CD4-positive, alpha-beta T cell treated with Interleukin-21 for 1 hour (primary cell): ENCODE measurements at regions not wholly inside any gene's neighbourhood (a gene's known extent, or its start where the extent isn't known, plus 50 kb on each side); places are given as distances from the start of the nearest gene placed in this dataset.

Experiments used
- DNase-seq: peaks from one replicate; pipeline ENCODE4 v3.0.0-alpha.2; 2020

DNA sequence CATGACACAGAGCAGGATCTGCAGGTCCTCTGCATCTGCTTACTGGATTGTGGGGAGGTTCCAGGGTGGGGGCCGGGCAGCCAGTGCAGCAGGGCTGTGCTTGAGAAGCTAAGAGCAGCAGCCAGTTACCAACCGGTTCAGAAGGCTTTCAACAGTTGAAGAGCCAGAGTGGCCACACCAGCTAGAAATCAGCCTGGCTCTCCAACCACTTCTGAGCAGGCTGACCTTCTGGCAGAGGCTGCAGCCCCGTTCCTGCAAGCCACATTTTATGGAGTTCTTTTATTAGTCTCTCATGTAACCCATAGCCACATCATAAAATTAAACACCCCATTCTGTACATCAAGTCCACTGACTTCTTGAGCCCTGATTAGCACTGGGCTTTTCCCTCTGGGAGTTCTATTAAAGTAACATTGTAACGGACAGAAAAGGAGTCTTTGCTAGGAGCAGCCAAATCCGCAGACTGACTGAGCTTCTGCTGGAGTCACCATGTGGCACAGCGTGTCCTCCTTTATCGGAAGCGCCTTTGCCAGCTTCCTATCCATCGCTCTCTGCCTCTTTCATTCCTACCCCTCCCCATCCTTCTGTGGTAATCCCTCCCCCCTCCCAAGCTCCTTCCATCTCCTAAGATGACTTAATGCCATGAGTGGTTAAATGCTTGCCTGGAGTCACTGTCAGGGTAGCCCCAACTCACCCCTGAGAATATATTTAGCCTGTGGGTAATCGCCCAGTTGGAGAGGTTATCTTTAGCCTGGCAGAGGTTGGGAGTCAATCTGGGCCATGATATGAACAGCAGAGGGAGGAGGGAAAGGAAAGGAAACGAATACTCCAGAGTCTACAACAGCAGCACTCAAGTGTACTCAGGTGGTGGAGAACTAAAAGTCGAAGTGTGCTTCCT is 138.5 kb upstream of the HES1 start:
- DNase-seq = no peak

DNA sequence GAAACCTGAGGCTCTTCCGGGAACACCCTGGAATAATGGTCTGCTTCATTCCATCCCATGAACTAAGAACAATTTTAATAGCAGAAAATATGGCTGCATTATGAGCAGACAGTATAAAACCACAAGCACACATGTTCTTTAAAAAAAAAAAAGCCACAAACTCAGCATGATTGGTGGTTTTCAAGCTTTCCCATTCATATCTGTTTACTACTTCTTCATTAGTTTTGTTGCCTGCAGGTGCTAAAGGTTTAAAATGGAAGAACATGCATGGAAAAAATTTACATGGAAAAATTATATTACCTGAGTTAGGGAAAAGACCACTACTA is 137.9 kb upstream of the HES1 start:
- no peak for DNase-seq

DNA sequence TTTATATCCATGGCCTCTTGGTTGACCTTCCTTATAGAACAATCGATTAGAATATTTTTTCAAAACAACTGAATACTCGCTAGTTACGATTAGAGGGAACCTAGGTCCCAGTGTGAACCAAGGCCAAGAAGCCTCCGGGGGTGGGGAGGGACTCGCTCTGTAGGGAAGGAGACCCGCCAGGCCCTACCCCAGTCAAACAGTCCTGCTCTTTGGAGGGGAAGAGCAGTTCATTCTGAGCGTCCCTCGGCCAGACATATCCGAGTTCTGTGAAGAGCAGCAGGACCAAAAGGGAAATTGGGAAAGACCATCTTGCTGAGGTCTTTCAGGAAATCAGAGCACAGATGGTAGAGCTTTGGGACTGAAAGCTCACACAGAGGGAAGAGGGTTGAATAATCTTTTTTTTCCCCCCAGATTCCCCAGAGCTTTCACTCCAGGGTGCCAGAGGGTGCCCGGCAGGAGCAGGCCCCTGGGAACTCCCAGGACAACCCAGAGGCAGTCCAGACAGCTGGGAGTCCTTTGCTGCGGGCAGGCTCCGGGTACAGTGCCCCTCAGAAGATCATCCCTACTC is 137.2 kb upstream of the HES1 start:
- DNase-seq = no peak

DNA sequence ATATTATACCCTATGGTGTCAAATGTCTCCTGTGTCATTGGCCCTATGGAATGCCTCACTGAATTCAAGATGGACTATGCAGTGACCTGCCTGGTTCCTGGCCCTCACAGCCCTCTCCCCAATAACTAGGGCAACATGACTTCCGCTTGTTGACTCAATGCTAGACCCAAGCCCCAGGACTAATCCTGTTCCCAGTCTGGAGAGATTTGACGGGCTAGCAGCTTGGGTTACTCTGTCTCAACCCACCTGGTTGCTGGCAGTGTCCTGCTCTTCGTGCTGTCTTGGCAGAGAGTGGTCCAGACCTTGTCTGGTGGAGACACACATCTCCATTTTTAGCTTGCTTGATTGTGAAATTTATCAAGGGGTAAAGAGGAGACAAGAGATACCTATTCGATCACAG is 135.8 kb upstream of the HES1 start:
- DNase-seq = no peak

DNA sequence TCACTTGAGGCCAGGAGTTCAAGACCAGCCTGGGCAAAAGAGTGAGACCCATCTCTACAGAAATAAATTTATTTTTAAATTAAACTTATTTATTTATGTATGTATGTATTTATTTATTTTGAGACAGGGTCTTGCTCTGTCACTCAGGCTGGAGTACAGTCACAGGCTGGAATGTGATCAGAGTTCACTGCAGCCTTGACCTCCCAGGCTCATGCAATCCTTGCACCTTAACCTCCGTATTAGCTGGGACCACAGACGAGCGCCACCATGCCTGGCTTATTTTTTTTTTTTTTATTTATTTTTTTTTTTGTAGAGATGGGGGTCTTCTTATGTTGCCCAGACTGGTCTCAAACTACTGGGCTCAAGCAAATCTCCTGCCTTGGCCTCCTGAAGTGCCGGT is 135.2 kb upstream of the HES1 start:
- DNase-seq = no peak

DNA sequence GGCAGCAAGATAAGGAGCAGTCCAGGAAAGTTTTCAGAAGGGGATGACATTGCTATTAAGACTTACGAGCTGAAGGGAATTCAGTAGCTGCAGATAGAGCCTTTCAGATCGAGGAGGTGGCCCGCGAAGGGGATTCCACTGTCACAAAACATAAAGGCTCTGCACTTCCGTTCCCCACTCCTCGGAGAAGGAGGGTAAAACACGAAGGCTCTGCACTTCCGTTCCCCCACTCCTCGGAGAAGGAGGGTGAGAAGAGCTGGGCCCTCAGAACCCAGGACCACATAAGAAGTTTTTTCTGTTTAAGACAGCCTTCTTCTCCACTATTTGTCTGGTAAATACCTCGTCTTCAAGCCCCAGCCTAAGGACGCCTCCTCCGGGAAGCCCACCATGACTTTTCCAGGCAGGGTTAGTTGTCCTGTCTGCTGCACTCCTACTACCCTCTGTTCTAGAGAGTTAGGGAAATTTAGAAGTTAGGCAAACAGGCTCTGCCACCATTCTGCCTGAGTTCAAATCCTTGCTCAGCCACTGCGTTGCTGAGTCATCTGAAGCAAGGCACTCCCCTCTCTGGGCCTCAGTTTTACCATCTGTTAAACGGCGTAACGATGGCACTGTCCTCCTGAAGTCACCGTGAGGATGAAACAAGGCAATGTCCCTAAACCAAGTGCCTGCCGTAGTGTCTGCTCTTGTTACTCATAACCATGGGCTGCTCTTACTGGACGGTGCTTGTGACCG is 134.1 kb upstream of the HES1 start:
- no peak for DNase-seq

DNA sequence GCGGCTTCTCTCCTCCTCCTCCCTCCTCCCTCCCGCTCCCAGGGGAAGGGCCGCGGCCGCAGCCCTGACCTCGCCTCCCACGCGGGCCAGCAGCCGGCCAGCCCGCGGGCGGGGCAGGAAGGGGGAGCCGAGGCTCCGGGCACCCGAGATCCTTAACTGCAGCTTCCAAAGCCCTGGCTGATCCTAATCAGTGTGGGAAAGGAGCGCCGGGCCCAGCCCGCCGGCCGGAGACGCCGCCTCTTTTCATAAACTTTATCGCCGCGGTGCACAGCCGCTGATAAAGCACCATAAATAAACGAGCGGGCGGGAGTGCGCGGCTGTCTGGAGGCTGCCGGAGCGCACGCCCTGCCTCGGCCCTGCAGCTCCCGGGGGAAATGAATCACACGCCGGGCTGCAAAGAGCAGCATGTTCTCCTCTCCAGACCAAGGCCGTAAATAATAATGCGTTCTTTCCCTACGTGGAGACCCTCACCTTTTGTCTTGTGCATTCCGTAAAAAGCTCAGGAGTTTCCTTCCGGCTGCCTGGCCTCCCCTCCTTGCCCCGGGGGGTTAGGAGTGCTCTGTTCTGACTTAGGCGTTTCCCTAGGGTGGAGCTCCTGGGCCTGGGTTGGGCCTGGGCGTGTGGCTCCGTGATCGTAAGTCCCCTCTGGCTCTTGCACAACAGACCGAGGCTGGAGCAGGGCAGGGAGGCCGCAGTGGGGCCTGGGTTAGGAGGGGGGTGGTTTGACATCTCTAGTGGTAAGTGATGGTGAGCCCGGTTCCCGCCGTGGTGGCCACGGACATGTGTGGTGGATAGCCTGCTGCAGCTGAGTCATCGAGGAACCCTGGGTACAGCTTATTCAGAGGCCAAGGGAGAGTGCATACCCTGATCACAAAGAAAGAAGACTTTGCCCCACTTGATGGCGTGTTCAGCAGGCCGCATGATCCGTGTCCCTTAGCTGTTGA is 132.6 kb upstream of the HES1 start:
- DNase-seq = no peak

DNA sequence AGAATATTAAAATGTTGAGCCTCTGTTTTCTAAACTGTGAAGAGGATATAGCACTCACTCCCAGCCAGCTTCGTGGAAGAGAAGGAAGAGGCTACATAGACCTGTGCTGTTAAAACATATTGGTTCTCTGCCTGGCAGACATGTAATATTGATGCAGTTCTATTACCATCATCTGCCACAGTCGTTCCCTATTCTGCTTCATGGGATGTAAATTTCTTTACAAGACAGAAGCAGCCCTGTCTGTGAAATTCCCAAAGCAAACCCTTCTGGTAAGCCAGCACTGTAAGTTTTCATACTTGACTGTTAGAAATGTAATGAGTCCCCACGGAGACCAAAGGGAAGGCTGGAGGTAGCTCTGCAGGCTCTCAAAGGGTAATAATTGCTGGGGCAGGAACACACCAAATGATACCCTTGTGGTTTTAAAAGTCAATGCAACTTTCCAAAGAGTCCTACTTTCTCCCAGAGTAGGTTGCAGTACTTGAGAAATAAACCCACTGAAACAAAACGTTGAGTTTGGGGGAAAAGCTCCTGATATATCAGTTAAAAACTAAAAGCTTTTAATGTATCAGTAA is 129.9 kb upstream of the HES1 start:
- no peak for DNase-seq

DNA sequence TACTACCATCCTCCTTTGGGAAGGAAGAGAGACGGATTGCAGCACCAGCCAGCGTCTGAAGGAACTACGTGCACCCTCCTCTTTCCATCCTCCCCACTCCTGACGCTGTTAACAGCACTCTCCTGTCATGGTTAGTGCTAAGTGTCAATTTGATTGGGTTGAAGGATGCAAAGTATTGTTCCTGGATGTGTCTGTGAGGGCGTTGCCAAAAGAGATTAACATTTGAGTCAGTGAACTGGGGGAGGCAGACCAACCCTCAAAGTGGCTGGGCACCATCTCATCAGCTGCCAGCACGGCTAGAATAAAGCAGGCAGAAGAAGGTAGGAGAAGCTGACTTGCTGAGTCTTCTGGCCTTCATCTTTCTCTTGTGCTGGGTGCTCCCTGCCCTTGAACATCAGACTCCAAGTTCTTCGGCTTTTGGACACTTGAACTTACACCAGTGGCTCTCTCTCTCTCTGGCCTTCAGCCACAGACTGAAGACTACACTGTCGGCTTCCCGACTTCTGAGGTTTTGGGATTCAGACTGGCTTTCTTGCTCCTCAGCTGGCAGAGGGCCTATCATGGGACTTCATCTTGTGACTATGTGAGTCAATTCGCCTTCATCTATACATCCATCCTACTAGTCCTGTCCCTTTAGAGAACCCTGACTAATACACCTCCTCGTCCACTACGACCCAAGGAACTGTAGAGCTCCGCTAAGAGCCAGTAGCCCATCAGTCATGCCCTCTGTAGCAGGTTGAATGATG is 128.2 kb upstream of the HES1 start:
- DNase-seq = no peak

DNA sequence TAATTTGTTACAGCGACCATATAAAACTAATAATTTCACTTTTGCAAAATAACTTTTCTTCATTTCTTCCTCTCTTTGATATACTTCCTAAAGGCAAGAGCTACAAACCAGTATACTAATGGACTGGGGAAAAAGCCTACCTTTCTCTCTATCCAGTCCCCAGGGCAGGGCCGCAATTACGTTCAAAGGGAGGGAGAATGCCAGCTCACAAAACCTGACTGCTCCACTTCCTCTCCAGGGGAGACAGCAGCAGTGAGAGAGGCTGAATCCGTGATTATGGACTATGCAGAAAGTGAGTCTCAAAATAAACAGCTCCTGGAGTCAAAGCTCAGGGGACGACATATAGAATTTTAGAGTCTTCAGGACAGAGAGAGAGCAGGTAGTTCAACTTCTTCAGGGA is 126.9 kb upstream of the HES1 start:
- no peak for DNase-seq

DNA sequence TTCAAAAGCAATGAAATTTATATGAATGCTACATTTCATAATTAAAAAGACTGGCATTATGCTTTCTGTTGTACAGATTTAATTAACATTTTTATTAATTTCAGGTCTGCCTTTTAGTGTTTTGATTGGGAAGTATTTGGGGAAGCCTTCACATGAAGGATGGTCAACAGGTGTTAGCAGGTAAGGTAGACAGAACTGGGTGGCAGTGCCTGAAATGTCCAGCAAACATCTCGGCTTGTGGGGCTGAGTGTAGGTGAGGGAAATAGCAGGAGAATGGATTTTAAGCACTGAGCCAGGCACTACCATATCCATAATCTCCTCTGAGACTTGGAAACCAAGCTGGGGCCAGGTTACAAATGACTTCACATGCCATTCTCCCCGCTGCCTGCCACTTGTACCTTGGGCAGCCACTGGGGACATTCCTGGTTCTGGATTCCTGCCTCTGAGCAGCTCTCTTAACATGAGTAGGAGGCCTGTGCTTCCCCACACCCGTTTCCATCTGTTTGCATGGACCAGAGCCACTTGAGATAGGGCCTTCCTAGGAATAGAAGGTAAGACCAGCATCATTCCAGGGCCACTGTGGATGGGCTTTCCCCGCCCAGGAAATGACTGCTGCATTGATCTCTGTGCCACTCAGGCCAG is 125.9 kb upstream of the HES1 start:
- DNase-seq = no peak

DNA sequence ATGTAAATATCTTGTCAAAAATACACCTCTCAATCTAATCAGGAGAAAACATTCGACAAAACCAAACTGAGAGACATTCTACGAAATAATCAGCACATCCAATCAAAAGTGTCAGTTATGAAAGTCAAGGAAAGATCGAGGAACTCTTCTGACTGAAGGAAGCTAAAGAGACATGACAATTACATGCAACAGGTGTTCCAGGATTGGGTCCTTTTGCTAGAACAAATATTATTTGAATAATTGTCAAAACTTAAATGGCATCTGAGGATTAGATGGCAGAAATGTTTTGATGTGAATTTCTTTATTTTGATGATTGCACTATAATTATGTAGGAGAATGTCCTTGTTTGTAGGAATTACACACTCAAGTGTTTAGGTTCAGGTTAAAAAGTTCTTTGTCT is 124.1 kb upstream of the HES1 start:
- no peak for DNase-seq

DNA sequence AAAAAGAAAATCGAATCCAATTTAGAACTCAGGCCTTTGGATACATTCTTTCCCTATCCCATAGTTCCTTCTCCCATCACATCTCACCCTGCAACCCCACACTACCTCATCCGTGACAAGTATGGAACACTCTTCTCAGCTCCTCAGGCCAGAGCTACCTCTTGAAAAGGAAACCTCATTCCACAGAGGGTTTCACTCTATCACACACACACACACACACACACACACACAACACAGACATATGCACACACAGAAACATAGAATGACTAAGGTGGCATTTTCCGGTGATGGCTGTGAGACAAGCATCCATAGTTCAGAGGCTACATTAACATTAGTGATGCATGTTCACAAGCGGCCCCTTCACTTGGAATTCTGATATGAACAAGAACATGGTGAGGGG is 122.0 kb upstream of the HES1 start:
- no peak for DNase-seq

DNA sequence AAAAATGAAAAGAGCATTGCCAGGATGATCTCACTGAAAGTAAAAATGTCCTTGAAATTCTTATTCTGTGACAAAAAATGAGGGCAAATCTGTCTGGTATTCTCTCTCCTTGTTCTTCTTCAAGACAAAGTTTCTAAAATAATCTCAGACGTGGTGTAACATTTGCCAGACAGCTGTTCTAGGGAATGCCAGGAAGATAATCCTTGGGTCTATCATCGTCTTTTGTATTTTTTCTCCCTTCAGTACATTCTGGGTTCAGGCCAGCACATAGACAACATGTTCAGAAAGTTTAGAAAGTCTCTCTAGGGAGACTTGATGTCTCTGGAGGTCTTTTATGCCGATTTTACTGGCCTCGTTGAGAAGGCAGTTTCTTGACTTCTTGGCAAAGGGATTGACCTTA is 121.2 kb upstream of the HES1 start:
- DNase-seq = no peak

DNA sequence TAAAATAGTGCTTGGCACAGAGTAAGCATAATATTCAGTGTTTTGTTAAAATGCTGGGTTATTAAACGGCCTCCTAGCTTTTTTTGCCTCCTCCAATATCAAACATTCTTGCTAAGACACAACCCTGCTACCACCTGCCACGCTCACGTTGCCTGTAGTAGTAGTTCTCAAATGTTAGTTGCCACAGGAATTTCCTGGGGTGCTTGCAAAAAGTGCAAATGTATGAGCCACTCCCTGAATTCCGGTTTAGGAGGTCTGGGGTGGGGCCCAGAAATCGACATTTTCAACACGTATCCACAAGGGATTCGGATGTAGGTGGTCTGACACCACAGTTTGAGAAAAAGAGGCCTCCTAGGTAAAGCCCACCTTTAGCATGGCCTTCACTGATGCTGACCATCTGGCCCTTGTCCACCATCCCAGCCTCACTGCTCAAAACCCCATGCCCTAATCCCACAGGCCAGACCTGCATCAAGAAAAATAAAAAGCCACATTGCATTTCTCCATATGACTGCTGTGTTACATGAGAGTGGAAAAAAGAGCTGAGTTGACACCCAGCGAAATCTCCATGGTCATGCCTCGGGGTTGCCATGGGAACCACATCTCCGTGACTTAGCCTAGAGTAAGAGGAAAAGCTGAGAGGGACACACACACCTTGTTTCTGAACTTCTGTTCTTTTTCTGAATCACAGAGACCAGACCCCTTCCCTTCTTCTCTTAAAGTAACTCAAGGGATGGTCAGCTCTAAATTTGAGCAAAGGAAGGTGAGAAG is 116.4 kb upstream of the HES1 start:
- DNase-seq = no peak

DNA sequence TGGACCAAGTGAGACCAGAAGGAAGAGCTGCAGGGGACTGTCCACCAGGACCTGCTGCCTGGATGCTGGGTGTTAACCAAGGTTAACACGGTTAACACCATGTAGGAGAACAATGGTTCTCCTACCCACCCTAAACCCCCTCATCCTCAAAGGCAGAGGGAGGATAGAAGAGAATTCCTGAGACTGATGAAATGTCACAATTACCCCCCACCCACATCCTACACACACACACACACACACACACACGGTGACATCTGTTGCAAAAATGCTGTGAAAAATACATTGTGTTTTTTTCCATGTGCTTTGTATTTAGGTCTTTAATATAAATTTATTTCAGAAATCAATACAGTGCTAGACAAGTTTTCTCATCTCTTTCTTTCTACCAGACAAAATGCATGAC is 113.9 kb upstream of the HES1 start:
- no peak for DNase-seq

DNA sequence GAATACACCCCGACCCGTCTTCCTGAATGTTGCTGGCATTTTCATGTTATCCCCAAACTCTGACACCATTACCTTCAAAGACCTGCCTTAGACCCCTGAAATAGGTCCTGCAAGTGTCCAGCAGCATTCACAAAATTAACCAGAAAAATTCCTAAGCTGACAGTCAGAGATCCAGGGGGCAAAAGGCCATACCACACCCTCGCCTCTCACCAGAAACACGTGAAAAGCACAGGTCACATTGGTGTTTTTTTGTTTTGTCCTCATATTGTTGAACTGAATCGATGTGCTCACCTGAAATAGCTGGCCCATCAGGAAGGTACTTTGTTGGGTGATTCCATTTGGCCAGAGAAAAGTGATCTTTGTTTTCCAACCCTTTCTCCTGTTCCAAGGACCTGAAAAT is 113.1 kb upstream of the HES1 start:
- no peak for DNase-seq

DNA sequence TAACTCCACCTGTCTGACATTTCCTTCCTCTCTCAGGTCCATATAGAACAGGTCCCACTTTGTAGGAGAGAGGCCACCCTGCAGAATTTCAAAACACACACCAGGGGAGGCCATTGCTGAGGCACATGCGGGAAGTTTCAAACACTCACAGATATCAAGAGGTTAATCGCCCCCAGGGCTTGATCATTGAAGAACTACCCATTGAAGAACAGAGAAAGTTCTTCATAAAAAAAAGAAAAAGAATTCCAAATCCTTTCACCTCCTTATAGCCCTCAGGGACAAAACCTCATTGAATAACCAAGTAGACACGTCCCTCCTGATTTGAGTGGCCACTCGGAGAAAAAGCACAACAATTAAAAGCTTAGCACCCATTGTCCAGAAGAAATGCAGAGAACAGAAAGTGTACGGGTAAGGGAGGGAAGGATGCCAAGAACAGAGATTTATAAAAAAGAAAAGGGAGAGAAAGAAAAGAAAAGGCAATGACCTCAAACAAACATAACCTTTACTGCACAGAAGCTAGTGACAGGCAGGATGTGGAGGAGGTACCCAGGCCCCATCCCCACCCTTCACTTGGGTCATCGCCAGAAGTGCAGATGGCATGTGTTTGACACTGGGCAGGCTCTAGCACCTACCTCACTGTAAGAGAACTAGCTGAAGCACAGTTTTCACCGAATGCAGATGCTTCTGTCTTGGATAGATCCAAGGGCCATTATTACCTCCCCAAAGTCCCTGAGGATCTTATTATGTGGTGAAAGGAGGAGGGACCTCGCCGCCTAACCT is 112.3 kb upstream of the HES1 start:
- DNase-seq = no peak

DNA sequence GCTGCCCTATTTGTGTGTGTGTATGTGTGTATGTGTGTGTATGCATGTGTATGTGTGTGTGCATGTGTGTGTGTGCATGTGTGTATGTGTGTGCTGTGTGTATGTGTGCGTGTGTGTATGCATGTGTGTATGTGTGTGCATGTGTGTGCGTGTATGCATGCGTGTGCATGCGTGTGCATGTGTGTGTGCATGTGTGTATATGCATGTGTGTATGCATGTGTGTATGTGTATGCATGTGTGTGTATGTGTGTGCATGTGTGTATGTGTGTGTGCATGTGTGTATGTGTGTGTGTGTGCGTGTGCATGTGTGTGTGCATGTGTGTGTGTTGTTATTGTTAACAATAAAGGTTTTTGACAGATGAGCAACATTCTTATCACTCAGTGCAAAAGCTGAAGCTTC is 110.8 kb upstream of the HES1 start:
- no peak for DNase-seq

DNA sequence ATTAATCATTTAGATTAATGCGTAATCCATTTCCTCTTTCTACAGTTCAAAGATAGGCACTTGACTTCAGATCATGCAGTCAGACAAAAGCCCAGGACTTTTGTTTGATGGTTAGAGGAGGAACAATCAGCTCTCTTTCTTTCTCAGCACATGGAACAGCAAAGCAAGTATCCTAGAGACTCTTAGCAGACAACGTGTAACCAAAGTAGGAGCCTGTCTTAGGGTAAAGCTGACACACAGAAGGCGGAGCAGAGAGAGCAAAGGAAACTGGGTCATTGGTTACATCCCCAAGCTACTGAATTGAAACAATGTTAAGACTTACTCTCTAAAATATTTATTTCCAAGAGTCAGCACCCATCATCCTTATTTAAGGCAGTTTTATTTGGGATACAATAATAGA is 110.0 kb upstream of the HES1 start:
- DNase-seq = no peak
